Bronchial epithelial cell (primary cell): ENCODE measurements at regions not wholly inside any gene's neighbourhood (a gene's known extent, or its start where the extent isn't known, plus 50 kb on each side); places are given as distances from the start of the nearest gene placed in this dataset.
A peak's percentile ranks its signal among the peaks of the same experiment; 100 is the strongest.

Experiments
- DNase-seq: peaks from one replicate; pipeline ENCODE4 v3.0.0-alpha.2; 2010; ENCODE audit warnings: low read depth
- FAIRE-seq: peaks from 2 replicates; lab custom pipeline; 2011; peaks lifted over from hg19 to GRCh38; lab: Jason Lieb, UNC
- H3K27me3 ChIP-seq: 2 replicates; pipeline ENCODE4 v1.5.1; 2011; ENCODE audit warnings: low read length; ENCODE audit not compliant: control insufficient read depth, insufficient read depth
- H3K36me3 ChIP-seq: 2 replicates; pipeline ENCODE4 v1.5.1; 2011; ENCODE audit warnings: low read length; ENCODE audit not compliant: control insufficient read depth, insufficient read depth
- H3K4me3 ChIP-seq: 2 replicates; pipeline ENCODE4 v1.5.1; 2011; ENCODE audit warnings: mild to moderate bottlenecking, low read depth, low read length, control low read depth
- TF ChIP-seq, protein P1 (sequence below): IDR thresholded peaks from 2 replicates; pipeline ENCODE4 v1.5.1; 2011; ENCODE audit warnings: mild to moderate bottlenecking, moderate library complexity, low read length, control low read depth, inconsistent platforms; ENCODE audit not compliant: insufficient read depth, severe bottlenecking

DNA sequence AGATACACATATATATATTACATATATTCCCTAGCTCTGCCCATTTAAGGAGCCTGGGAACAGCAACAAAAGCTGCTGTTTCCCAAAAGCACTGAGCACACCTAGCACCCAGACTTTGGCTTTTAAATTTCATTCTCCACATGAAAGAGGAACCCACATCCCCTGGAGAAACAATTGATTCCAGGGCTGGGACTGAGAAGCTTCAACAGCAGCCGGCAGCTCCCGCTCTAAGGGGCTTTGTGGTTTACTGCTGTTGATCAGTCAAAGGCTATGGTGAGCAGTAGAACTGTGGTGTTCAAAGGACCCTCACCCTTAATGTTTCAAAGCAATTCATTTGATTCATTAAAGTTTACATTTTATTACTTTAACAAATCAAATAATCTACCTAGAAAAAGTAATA, 83.3 kb upstream of the SLC66A3 start:
- FAIRE-seq (no peak), DNase-seq (no peak)
- no peaks in the 10 kb centered on the region for H3K27me3 ChIP-seq
- no peaks in the 10 kb centered on the region for H3K36me3 ChIP-seq
- TF ChIP-seq, protein P1, sequence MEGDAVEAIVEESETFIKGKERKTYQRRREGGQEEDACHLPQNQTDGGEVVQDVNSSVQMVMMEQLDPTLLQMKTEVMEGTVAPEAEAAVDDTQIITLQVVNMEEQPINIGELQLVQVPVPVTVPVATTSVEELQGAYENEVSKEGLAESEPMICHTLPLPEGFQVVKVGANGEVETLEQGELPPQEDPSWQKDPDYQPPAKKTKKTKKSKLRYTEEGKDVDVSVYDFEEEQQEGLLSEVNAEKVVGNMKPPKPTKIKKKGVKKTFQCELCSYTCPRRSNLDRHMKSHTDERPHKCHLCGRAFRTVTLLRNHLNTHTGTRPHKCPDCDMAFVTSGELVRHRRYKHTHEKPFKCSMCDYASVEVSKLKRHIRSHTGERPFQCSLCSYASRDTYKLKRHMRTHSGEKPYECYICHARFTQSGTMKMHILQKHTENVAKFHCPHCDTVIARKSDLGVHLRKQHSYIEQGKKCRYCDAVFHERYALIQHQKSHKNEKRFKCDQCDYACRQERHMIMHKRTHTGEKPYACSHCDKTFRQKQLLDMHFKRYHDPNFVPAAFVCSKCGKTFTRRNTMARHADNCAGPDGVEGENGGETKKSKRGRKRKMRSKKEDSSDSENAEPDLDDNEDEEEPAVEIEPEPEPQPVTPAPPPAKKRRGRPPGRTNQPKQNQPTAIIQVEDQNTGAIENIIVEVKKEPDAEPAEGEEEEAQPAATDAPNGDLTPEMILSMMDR = no peak
- no peak overlapping the region for H3K4me3 ChIP-seq

DNA sequence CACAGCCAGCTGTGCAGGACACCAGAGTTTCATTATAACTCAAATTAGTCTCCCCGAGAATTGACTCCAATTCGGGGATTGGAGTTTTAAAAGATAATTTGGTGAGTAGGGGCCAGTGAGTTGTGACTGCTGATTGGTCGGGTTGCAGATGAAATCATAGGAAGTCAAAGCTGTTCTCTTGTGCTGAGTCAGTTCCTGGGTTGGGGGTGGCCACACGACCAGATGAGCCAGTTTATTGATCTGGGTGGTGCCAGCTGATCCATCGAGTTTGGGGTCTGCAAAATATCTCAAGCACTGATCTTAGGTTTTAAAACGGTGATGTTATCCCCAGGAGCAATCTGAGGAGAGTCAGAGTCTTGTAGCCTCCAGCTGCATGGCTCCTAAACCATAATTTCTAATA, 82.7 kb upstream of the SLC66A3 start:
- DNase-seq = no peak
- Histone ChIP-seq H3K27me3 (no peaks in the 10 kb centered on the region), H3K4me3 (no peak overlapping the region), H3K36me3 (no peaks in the 10 kb centered on the region)
- TF ChIP-seq, protein P1 = no peak
- no peak for FAIRE-seq

- FAIRE-seq (no peak), DNase-seq (peak; percentile 28)
Observed at GRCh38 chr2:11073251-11073650, 82.0 kb upstream of the SLC66A3 start.

GRCh38 chr2:11073776-11074175, 81.5 kb upstream of the SLC66A3 start:
- Histone ChIP-seq H3K36me3 (no peaks in the 10 kb centered on the region), H3K27me3 (no peaks in the 10 kb centered on the region), H3K4me3 (no peak overlapping the region)
- peak; percentile 25 for DNase-seq
- TF ChIP-seq, protein P1 = no peak
- FAIRE-seq = no peak

More at GRCh38 chr2:11073251-11073650, 82.0 kb upstream of the SLC66A3 start:
- Histone ChIP-seq H3K4me3 (no peak overlapping the region), H3K27me3 (no peaks in the 10 kb centered on the region), H3K36me3 (no peaks in the 10 kb centered on the region)
- TF ChIP-seq, protein P1 = peak; percentile 71

GRCh38 chr2:11074246-11074820, 80.9 kb upstream of the SLC66A3 start:
- TF ChIP-seq, protein P1 = no peak
- H3K4me3 ChIP-seq = no peak overlapping the region
- H3K27me3 ChIP-seq = no peaks in the 10 kb centered on the region
- no peak for DNase-seq
- H3K36me3 ChIP-seq = no peaks in the 10 kb centered on the region
- FAIRE-seq = no peak

DNA sequence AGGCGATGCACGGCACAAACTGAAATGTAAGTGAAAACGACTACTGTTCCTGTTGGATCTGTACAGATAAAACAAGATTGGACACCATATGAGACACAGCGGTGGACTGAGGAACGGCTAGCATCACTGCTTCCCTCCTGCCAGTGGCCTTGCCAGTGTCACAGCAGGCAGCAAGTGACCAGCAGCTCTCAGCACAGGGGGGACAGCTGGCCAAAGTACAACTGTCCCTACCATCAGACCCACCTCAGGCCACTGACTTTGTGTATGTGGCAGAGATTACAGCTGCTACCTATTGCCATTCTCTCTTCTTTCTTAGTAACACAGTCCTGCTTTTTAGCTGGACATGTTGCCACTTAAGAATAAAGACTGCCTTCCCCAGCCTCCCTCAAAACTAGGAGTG, 80.0 kb upstream of the SLC66A3 start:
- DNase-seq = no peak
- H3K36me3 ChIP-seq = no peaks in the 10 kb centered on the region
- TF ChIP-seq, protein P1 = no peak
- no peaks in the 10 kb centered on the region for H3K27me3 ChIP-seq
- H3K4me3 ChIP-seq = no peak overlapping the region
- peak; percentile 72 for FAIRE-seq
